Right lobe of liver (tissue), 4 donors: ENCODE measurements at regions not wholly inside any gene's neighbourhood (a gene's known extent, or its start where the extent isn't known, plus 50 kb on each side); places are given as distances from the start of the nearest gene placed in this dataset.

Source experiments
- CTCF ChIP-seq, 4 donors: fragments of 200-600 bp in 3 of 4; fragments of 450-650 bp in 1 of 4; IDR thresholded peaks; one replicate each; pipeline versions ENCODE4 v1.5.1 to v1.8.0; 2016 to 2022; ENCODE audit warnings: antibody characterized with exemption in 4 of 4, mild to moderate bottlenecking in 2 of 4
- POLR2A ChIP-seq: fragments of 450-650 bp; IDR thresholded peaks from one replicate; pipeline ENCODE4 v1.6.1; 2017; ENCODE audit warnings: antibody characterized with exemption, mild to moderate bottlenecking
- donor health status: DM: no; HTN: no; CAD: no.
- donor health status: DM: no; HTN: no; CAD: no.
- donor health status: DM: no; HTN: yes; CAD: no.

GRCh38 chr17:6348891-6349290, 86.0 kb downstream of the AIPL1 start:
- no peak for TF ChIP-seq CTCF (IDR thresholded peaks at IDR 0.05)
- TF ChIP-seq POLR2A = no peak
